HS-27A (cell line): ENCODE measurements at regions not wholly inside any gene's neighbourhood (a gene's known extent, or its start where the extent isn't known, plus 50 kb on each side); places are given as distances from the start of the nearest gene placed in this dataset.
"Not testable (repeated sequence)": the region's sequence is repeated elsewhere in the genome, so short reads cannot be mapped to it uniquely, and the experiment has no call there.

Experiments
- DNase-seq: peaks from one replicate; pipeline ENCODE4 v3.0.0-alpha.2; 2012; ENCODE audit warnings: low read depth, missing footprints

GRCh38 chr18:75846321-75846720, 418.8 kb upstream of the SMIM21 start:
- DNase-seq = no peak

- no peak for DNase-seq
These were observed 417.9 kb upstream of the SMIM21 start for GRCh38 chr18:75845413-75845812.

DNA sequence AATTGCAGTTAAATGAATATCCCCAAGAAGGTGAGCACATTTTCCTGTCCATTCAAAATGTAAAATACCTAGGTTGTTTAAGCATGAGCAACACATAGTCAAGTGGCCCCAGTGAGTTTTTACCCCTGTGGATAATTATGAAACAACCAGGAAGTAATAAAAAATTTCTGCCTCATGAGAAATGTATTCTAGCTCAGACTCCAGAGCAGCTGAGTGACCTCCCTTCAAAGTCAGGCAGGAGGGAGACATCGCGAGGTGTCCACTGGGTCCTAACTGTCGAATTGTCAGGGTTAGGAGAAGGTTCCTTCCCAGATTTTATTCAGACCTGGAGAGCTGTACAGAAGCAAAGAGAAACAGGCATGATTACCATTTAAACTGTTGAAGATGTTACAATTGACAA, 416.6 kb upstream of the SMIM21 start:
- DNase-seq = no peak

- DNase-seq = no peak
These were observed 412.6 kb upstream of the SMIM21 start for GRCh38 chr18:75840131-75840530.

- DNase-seq = not testable (repeated sequence)
These were observed 412.2 kb upstream of the SMIM21 start for GRCh38 chr18:75839686-75840085.

- DNase-seq = no peak
These were observed 411.5 kb upstream of the SMIM21 start for GRCh38 chr18:75839041-75839440.

DNA sequence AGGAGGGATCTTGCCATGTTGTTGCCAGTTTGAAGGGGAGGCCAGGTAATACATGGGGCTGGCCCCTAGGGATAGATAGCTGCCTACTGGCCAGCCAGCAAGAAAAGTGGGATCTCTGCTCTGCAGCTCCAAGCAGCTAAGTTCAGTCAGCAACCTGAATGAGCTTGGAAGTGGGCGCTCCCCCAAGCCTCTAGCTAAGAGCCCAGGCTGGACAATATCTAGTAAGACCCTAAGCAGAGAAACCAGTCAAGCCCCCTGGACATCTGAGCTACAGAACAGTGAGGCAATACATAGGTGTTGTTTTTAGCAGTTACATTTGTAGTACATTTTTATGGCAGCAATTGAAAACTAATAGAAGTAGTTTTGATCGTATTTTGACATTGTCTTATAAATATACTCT, 409.8 kb upstream of the SMIM21 start:
- no peak for DNase-seq

DNA sequence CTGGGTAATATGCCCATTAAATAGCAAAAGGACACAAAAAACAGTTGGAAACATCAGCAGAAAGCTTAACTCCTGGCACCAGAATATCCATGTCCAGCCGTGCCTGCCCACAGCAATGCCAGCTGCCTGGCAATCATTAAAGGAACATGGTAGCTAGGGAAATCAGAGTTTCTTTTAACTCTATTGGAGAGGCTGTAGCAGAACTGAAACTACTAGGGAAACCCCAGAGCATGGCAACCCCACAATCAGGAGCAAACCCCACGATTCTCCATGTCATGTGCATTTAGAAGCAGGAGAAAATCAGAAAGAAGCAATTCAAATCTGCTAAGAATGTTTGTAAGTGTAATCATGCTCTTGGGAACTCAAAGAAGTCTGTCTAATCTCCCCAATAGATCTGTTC, 409.0 kb upstream of the SMIM21 start:
- no peak for DNase-seq

- no peak for DNase-seq
These were observed 404.5 kb upstream of the SMIM21 start for GRCh38 chr18:75831960-75832359.

DNA sequence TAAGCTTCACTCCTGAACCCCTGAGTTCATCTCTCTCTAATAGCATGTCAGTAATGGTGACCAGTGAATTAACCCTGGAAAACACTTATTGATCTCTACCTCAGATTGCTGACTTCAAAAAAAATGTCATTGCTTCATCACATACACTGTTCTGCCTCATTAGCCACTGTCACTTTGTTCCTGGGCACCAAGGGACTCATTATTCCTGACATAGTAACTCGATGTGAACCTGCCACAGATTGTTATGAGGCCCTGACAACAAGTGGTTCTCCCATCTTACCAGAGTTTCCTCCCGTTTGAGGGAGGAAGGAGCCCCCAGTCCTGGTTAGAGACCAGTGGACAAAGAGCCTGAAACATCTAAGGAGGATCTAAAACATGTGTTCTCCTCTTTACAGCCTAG, 403.3 kb upstream of the SMIM21 start:
- no peak for DNase-seq

DNA sequence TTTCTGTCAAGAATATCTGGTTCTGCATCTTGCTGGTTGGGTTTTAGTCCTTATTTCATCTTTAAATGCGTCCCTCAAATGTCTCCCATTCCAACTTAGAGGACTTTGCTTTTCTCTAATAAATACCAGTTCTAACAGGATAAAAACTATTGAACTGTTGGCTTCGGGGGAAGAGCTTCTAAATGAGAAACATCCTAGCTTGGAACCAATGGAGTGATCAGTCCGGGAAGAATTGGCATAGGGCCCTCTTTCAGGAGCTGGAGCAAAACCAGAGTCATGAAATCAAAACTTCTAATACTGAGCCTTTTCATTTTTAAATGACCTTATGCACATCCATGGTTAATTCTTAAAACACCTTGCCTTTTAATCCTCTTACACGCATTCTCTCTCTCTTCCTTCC, 401.6 kb upstream of the SMIM21 start:
- no peak for DNase-seq

DNA sequence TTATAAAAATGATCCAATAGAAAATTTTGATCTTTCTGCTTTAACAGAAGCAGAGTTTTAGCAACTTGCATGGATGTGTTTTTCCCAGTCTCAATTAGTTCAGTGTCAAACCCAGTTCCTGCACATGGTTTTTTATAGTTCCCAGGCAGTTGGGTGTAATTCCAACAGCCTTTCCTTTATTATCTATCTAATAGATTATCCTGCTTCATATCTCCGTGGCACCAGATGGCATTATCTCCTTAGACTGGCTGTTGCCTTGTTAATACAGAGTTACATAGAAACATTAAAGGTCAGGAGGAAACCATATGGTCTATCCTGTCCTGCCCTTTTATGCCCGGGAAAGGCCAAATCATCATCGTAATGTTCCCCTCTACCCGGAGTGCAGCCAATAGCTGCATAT, 400.9 kb upstream of the SMIM21 start:
- no peak for DNase-seq

DNA sequence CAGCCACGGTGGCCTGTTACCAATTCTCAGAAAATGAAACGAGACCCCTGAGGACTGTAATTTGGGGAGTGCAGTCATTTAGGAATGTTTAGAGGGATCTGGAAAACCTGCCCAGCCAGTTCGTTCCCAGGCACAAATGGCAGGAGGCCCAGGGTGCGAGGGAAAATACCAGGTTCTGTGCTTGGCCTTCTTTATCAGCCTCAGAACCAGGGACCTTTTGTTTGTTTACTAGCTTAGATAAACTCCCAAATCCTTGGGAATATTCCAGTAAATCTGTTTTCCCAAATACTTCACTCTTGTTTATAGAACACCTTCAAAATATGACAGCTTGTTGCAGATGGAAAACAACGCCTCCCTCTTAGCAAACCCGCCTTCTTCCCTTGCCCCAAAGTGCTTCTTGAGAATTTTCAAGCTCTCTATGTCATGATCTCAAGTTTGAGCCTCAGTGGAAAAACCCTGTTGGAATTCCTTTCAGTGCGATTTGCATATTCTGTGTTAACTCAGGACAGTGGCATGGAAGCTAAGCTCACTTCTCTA, 400.3 kb upstream of the SMIM21 start:
- no peak for DNase-seq

- DNase-seq = no peak
These were observed 397.2 kb upstream of the SMIM21 start for GRCh38 chr18:75824661-75825060.

GRCh38 chr18:75823471-75823870, 396.0 kb upstream of the SMIM21 start:
- DNase-seq = no peak

GRCh38 chr18:75818383-75818782, 390.9 kb upstream of the SMIM21 start:
- no peak for DNase-seq

- DNase-seq = no peak
These were observed 388.3 kb upstream of the SMIM21 start for GRCh38 chr18:75815767-75816166.

DNA sequence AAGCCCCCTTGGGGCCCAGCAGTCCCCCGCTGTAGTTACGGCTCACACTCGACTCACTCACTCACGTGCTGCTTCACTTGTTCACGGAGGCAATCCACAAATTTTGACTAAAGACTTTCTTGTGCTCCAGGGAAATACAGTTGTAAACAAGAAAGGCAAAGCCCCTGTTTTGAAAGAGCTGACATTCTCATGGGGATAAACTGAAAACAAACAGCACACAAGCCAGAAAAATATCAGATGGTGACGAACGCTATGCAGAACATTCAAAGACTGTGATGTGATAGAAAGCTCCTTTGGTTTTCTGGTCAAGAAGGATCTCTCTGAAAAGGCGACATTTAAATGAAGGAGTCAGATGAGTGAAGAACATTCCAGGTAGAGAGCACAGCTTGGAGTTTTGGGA, 385.3 kb upstream of the SMIM21 start:
- no peak for DNase-seq

DNA sequence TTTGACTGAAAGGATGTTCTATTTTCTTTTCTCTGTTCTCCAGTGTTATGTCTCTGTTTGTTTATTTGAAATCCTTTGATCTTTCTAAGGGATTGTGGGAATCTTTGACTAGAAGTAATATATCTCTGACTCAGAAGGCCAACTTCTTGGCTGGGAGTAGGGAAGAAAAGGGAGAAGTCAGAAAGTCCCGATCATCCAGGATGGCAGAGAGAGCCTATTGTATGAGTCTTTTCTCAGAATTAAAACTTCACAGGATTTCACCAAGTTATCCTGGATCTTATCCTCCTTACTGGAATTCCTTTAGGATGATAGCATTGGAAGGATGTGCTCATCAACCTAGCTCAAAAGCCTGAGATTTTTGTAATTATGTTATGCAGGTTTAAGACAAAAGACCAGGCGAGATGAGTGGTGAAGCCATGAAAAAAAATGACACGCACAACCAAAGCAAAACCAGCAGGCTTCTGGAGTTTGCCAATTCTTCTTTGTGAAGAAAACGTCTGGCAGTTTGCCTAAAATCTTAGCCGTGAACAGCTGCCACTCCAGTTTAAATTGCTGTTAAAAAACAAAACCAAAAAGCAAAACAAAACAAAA, 383.6 kb upstream of the SMIM21 start:
- no peak for DNase-seq

DNA sequence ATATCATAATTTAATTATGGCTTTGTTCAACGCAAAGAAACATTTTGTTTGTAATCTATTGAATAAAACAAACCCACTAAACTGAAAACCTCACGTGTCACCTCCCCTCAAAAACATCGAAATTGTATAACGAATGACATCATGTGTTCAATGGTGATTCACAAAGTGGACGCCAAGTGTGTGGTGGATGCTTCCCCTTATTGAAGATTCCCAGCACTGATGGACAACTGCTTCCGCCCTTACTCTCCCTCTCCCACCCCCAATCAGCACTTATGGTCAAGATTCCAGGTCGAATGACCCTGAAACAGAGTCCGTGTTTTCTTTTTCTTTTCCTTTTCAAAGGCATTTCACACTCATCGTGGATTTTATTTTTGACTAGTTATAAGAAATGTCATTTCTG, 383.0 kb upstream of the SMIM21 start:
- no peak for DNase-seq

- no peak for DNase-seq
These were observed 382.4 kb upstream of the SMIM21 start for GRCh38 chr18:75809926-75810255.

GRCh38 chr18:75809151-75809925, 381.8 kb upstream of the SMIM21 start:
- DNase-seq = no peak

DNA sequence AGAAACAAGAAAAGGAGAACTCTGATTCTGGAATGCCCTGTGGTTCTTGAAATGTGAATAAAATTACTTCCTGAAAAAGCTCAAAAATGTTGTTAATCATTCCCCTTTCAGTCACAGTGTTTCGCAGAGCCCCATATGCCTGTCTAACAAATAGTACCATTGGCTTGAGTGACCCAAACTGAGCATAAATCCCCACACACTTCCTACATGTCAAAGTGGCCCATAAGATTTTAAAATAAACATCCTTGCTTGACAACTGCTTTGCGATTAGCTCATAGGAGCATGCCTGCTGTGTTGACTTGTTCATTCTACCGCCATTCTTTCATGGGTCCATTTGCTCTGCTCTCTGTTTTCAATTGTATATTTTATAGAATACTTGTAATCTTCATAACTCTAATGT, 377.8 kb upstream of the SMIM21 start:
- no peak for DNase-seq

DNA sequence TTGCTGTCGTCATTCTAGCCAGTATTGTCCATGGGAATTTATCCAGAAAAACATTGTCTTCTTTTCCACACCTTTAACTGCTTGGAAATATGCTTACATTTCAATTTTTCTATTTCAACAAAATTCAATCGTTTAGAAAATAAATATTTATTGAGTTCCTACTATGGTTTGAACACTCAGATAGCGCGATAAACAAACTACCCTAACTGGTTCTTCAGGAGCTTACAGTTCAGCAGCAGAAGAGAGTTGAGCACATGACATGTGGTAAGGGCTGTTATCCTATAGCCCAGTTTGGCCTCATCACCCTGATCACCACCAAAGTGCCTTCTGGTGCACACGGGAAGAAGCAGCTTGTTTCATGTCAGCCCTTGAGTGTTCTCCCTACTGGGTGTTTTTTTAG, 375.2 kb upstream of the SMIM21 start:
- DNase-seq = no peak
